Activated CD4-positive, alpha-beta T cell treated with anti-CD3 and anti-CD28 coated beads, Interleukin-2, Interleukin-6, amounts not matched to agents 100 ng/mL and 50 ng/mL, durations not matched to agents 16 hours and 8 hours (primary cell): ENCODE measurements at regions not wholly inside any gene's neighbourhood (a gene's known extent, or its start where the extent isn't known, plus 50 kb on each side); places are given as distances from the start of the nearest gene placed in this dataset.

Experiments
- DNase-seq: peaks from one replicate; pipeline ENCODE4 v3.0.0-alpha.2; 2020

DNA sequence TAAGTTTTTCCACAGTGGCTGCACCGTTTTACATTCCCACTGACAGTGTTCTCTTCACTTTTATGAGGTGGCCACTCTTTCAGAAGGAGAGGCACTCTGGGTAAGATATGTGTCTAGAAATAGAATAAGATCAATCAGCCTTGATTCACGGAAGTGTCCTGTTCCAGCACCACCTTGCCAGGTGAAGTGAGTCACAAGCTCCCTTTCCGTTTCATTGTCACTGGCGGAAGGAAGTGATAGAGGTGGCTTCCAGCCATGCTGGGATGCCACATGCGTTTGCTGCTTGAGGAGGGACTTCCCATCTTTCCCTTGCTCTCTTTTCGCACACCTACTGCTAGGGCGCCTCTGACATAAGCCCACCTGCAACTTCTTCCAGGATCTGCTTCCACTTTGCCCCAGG, 217.1 kb downstream of the PIK3R1 start:
- DNase-seq: peak; percentile 26

DNA sequence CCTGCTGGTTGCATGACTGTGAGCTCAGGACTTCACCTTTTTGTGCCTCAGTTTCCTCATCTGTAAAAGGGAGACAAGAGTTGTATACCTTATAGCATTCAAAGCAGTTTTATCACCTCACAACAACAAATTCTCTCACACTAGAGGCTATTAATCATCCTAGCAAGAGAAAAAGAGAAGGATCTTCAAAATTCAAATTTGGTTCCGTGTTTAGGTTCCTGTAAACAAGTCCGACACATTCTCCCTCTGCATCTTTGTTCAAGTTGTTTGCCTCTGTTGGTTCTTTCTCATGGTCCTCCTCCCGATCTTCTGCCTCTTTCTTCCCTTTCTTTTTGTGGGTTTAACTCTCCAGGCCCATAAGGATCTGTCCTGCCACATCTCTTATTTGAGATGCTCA, 218.0 kb downstream of the PIK3R1 start:
- no peak for DNase-seq

DNA sequence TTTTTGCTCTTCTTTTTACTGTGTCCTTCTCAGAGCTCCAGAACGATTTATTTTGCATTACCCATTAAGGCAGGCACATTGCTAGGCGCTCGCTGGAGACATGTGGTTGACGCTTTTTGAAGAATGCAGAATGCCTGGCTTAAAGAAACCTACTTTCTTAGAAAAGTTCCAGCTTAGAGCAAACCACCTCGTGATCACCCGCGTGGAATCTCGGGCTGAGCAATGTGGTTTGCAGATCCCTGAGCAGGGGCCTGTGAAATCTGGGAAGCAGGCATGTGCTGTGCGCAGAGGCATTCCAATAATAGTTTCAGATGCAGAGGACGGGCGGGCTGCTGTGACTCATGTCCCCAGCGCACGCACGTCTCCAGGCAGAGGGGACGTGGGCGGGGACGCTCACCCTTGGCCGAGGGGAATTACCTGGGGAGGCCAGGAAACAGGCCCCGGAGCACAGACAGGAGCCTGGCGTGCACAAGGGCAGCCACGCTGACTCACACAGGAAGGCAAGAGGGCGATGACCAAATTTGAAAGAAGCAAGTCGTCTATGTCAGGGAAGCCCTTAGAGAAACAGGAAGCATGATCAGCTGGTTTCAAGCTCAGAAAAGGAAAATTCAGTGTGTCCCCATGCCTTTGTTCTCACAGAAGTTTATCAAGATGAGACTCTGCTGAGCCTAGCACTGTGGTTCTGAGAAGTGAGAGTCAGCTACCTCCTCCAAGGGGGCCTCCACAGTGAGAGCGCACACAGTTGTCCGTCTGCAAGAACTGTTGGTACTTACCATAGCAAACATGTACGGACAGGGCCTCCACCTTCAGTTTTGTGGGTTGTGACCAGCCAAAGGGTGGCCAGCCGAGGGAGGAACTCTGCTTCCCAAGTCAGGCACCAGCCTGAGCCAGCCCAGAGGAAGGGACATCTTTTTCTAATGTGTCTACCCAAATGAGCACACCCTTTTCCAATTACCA, 218.6 kb downstream of the PIK3R1 start:
- DNase-seq: peak; percentile 96

DNA sequence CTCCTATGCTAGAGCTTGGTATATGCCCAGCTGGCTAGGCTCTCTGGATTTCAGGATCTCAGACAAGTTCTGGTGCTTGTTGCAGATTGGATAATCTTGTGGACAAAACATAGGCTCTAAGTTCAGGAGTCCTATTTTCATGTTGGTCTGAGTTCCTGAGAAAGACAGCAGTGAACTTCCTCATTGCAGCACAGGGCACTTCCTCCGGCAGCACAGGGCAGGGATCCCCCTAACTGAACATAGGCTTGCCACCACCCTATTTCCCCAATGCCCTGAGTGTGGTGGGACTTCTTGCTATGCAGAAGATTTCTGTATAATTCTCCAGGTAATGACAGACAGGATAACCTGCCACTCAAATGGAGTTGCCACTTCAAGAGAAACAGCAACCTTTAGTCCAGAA, 220.1 kb downstream of the PIK3R1 start:
- DNase-seq: no peak

DNA sequence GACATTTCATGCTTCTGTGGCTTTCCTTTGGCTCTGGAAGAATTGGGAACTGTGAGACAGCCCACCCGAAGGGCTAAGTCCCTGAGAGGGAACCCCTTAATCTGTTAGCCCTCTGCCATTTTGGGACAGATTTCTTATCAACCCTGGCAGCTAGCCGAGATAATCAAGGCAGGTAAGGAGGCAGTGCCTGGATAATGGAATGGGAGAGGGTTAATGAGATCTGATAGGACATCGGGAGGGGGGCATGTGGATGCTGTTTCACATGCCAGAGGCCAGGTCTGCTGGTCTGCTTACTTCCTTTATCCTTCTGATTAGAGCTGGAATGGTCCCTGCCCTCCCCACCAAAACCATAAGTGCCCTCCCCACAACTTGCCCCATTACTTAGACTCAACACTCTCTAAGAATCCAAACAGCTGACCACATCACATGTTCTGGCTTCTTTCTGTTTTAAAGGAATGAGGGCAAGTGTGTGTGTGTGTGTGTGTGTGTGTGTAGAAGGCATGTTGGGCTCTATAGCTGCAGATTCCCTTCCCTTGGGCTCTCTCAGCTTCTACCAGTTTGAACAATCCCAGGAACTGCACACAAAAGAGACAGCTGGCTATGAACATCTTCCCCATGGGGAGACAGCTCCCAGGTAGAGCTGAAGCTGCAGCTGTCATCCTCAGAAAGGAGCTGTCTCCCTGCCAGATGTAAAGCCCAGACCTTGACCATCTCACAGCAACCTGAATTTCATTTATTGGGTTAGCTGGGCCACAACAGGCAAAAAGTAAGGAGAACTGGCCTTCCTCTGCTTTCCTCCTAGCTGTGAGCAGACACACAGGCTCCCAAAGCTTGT, 221.3 kb downstream of the PIK3R1 start:
- no peak for DNase-seq

DNA sequence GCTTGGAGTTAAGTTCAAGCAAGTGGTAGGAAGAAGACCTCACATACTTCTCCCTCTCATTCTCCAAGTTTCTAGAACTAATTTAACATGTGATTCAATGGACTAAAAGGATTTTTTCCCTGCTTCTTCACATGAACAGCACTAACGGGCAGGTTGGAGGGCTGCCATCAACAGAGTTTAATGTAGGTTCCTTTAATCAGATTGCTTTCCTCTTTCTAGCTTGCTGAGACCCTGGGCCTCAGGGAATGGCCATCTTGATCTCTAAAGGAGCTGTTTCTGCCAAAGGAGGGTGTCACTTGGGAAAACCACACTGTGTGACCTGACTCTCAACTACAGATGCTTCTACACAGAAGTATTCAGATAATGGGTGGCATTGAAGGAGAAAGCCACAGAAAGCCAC, 223.3 kb downstream of the PIK3R1 start:
- DNase-seq: no peak

DNA sequence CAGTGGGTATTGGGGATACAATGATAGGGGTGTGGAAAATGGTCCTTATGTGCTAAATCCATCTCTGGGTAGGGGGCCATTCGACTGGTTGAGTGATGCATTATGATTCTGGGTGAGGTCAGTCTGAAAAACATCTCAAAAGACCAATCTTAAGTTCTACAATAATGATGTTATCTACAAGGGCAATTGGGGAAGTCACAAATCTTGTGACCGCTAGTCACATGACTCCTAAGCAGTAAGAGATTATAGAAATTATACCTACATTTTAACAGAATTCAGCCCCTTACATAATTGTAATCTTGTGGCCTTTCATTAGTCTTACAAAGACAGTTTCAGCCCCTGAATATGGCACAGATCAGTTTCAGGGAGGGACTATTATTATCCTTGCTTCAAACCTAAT, 224.7 kb downstream of the PIK3R1 start:
- no peak for DNase-seq

DNA sequence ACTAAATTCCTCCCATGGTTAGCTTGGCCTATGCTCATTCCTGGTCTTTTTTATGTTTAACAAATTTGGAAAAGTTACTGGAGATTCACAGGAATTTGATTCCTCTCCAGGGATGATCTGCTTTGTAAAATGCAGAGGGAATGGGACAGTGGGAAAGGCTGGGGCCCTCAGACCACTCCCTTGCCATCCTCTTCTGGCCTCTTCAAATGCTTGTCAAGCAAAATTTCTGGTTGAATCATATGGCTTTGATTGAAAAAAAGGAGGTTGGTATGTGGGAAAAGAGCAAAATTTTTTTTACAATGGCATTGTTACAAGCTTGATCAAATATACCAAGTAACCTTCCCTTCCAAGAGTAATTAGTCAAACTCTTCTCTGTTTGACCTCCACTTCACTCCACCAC, 225.1 kb downstream of the PIK3R1 start:
- DNase-seq: no peak

DNA sequence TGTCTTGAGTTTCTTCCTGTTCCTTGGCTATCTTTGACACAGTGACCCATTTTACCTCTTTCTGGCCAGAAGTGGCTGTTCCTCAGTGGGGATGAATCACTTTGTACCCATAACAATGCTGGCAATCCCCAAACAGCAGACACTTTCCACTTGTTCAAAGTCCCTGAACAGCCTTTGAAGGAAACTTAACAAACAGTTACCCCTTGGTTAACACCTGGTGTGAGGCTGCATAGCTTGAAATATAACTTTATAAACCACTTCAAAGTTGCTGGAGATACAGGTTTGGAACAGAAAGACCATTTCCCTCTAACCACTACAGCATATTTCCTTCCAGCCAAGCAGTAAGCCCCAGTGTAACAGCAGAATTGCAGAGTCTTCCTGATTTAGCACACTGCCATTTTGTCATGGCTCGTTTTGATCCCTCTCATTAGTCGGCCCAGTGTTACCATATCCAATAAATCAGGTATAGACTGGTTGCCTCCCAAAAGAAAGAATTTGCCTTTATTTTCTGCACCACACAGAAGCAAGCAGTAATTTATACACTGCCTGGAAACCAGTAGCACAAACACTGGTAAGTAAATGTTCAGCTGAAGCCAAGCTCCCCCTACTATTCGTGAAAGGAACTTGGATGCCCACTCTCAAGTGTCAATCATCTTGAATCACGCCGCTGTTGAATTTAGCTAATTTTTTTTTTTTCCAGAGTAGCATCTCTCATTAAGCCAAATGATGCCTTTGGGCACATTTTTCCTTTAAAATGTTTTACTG, 225.9 kb downstream of the PIK3R1 start:
- DNase-seq: peak; percentile 27

DNA sequence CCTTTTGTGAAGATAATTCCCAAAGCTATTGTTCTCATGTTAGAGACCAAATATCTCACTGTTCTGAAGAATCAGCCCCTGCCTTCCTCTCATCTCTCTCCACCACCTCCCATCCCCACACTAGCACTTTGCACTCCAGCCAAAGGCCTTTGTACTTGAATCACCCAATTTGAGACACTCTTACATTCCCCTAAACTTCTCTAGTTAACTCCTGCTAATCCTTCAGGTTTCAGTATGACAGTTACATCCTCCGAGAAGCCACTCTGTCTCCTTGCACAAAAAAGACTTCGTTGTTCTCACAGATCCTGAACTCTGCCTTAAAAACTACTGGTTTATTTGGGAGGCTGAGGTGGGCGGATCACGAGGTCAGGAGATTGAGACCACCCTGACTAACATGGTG, 227.5 kb downstream of the PIK3R1 start:
- DNase-seq: no peak

DNA sequence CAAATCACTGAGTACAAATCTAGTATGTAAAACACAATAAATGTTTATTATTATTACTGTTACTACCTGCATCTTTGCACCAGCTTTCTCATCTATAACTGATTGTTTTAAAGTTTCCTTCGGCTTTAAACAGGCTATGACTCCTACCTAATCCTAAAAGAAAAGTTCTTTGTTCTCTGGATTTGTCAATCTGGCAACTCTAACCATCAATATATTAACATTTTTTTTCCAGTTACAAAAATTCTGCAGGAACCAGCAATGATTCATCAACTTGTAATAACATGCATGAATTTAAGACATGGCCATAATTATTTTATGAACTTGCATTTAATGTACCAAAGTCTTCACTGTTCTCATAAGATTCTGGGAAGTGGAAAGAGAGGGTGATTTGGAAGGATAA, 228.5 kb downstream of the PIK3R1 start:
- no peak for DNase-seq

DNA sequence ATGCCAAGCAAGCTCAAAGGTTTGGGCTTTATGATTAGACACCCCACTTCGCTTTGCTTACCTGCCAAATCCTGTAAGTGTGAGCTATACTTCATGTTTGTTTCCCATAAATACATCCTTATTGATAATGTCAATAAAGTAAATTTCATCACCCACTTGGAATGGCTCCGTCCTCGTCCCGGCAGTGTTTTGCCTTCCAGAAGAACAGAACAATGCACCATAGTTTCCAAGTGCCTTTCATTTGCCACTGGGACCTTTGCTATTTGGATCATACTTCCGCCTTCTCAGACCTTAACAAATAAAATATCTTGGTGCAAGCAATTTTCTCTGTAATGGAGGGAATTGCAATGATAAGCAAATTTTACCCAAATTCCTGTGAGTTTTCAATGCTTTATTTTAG, 229.3 kb downstream of the PIK3R1 start:
- no peak for DNase-seq

DNA sequence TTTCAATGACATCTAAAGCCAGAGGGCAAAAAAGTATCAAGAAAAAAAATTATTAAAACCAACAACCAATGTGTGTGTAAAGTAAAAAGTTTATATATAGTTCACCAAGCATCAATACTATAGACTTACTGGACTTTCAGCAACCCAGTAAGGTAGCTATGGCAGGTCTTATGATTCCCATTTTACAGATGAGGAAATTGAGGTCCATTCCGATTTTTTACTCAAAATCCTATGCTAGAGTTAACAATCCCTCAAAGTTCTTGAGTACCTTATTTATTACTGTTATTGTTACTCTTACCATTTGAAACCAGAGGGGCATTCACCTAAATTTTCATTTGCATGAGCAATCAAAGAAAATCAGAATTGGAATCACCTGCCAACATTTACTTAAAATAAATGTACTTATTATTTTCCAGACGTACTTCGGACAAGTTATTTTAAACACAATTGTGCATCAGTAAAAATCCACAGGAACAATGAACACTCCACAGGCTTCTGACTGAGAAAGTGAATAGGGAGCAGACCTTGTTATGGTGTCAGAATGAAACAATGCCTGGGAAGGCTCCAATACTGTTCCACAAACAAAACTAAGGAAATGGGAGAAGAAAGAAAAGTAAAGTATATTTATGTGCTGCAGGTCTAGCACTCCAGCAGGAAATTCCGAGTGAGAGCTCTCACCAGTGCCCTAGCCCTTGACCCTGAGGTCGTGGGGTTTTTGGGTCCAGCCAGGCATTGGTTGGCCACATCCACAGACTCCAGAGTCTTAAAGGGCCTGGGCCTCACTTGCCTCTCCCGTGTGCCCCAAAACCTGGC, 229.9 kb downstream of the PIK3R1 start:
- DNase-seq: no peak

DNA sequence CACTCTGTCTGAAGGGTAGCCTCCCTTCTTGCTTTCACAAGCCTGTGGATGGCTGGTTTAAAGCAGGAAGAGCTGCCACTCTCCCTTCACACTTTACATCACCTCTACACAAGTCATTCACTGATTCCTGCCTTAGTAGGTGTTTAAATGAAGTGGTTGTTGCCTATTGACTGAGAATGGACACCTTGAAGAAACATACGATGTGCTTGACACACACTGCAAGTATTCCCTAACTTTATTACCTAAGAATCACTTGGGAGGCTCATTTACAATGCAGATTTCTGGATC, 230.5 kb downstream of the PIK3R1 start:
- DNase-seq: no peak

DNA sequence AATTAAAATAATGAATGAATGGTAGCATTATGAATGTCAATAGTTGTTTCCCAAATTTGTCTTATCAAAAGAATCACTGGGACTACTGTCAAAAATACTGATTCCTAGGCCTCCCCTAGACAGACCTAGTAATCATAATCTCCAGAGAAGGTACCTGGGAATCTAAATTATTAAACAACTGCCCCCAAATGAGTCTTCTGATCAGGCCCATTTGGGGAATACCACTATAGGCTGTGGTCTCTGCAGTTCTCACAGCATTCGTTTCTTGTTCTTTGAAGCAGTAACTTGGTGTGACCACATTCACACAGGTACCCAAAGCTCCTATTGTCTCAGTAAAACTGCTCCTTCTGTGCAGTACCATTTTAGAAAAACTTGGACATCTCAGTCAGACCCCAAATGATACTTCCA, 230.9 kb downstream of the PIK3R1 start:
- no peak for DNase-seq

DNA sequence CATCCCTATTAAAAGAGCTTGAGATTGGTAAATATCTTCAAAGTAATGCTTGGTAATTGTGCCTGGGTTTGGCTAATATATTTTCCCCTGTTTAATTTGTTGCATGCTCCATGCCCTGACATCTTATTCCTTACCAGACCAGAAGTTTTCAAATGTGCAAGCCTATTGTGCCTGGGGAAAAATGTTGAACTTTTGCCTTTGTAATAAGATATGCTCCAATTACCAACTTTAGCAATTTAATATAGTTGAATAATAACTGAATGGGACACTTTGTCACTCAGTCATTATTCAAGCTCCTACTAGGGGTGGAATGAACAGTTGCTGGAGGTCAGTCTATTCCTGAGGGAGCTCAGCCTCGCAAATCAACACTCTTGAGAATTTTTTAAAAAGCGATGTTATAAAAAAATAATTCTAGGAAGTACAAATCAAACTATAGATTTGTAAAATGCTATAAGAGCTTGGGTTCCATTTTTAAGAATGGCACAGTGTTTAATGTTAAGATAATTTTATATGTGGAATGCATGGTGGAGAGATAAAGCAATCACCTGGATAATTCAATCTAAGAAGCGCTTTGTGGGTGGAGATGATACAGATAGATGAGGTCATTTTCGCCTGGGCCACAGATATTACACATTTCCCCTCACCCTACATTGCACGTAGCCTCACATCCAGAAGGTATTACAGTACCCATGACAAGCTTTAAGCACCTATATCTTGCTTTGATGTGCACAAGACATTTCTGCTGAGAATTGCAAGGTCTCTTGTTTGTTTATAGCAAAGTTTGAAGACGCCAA, 231.8 kb downstream of the PIK3R1 start:
- no peak for DNase-seq

DNA sequence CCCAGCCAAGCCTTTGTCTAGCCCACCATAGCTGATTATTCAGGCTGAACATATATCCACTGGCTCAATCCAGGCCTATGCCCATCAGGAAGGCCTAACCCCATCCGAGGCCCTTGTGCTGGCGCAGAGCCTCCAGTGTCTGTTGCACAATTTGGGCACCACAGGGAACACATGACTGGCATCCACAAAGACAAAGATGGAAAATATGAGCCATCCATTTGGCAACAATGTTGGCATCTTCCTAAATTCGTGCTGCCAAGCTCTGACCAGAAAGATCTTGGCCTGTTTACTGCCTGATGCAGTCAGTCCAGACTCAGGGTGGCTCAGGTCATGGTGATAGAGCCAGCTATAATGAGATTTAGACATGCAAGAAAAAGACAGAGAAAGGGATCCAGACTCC, 233.8 kb downstream of the PIK3R1 start:
- DNase-seq: no peak

DNA sequence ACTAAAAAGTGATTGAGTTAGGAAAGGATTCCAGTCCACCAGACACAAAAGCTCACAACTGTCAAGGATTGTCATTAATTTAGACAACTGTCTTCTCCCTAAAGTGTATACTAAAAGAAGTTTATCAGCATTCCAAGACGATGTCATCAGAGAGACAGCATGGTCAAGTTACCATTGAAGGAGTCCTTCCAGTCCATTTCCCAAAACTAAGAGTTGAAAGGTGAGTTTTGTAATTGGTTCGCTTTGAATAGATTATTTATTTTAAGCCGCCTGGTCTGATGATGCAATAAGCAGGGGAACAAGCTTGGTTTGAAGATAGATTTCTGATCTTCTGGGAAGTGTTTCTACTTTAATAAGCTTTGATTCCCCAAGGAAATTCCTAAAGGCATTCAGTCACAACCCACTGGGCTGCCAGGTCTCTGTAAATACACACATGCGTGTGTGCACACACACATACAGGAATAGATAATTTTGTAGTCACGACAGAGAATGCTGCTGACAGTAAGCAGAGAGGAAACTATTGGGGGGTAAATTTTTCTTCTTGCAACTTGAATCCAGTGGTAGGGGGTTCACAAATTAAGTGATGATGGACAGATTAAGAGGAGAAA, 234.8 kb downstream of the PIK3R1 start:
- no peak for DNase-seq

DNA sequence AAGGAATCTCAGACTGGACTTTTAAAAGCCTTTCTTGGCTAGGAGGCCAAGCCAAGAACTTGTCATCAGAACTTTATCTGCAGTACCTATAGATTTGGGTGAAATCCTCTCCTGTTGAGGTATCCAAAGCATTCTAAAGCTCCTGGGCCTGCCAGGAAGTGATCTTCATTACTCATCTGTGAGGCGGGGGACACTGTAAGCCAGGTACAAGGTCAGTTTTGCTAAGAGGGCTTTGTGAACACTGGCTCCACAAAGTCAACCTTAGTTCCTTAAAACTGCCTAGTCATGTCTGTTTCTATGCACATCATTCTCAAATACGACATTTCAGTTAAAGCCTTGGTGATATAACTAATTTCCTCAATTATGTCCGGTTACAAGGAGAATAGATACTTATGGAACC, 236.7 kb downstream of the PIK3R1 start:
- DNase-seq: no peak

DNA sequence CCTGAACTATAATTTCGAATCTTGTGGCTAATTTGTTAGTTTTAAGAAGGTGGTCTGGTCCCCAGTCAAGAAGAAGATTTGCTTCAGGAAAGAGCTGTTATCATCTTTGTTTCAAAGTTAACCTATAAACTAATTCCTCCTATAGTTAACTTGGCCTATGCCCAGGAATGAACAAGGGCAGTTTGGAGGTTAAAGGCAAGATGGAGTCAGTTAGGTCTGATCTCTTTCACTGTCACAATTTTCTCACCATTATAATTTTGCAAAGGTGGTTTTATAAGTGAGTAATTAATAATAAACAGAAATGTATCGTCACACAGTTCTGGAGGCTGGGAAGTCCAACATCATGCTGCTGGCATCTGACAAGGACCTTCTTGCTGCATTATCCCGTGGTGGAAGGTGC, 238.6 kb downstream of the PIK3R1 start:
- no peak for DNase-seq

DNA sequence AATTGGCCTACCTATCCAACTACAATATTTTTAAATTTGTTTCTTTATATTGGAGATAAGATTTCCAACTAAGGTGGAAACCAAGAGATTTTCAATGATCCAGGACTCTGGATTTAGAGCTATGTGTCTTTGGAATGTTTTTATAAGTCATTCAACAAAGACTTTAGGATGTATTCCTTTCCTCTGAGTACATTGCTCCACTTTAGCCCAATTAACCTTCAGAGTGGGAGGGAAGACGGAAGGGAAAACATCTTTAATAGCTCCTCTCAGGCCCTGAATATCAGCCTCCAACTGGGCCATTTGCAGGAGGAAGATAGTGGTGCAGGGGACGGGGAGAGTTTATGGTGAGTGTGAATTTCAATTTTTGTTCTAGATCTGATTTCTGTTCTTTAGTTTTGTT, 239.2 kb downstream of the PIK3R1 start:
- DNase-seq: no peak
